GM18507 (cell line): ENCODE measurements at regions not wholly inside any gene's neighbourhood (a gene's known extent, or its start where the extent isn't known, plus 50 kb on each side); places are given as distances from the start of the nearest gene placed in this dataset.

Experiments
- DNase-seq: peaks from one replicate; pipeline ENCODE4 v3.0.0; 2011; ENCODE audit warnings: low read depth; ENCODE audit not compliant: insufficient read length; ENCODE audit errors: extremely low spot score
- FAIRE-seq: peaks from 2 replicates; lab custom pipeline; 2011; peaks lifted over from hg19 to GRCh38; lab: Jason Lieb, UNC

- peak; percentile 92 for FAIRE-seq
- DNase-seq: no peak
Measured at GRCh38 chr6:221531-222349, 70.5 kb upstream of the DUSP22 start.

- FAIRE-seq (peak; percentile 5), DNase-seq (no peak)
Measured at GRCh38 chr6:222468-222867, 69.8 kb upstream of the DUSP22 start.

- DNase-seq (no peak), FAIRE-seq (no peak)
Measured at GRCh38 chr6:223136-223535, 69.2 kb upstream of the DUSP22 start.

GRCh38 chr6:223763-224162 is 68.5 kb upstream of the DUSP22 start:
- no peak for FAIRE-seq
- no peak for DNase-seq

GRCh38 chr6:224350-224749 is 67.9 kb upstream of the DUSP22 start:
- FAIRE-seq (no peak), DNase-seq (no peak)

GRCh38 chr6:225121-225721 is 67.1 kb upstream of the DUSP22 start:
- FAIRE-seq (peak; percentile 93), DNase-seq (no peak)

GRCh38 chr6:225907-226306 is 66.4 kb upstream of the DUSP22 start:
- no peak for FAIRE-seq
- DNase-seq: no peak

GRCh38 chr6:226516-227073 is 65.7 kb upstream of the DUSP22 start:
- DNase-seq: no peak
- FAIRE-seq: no peak

- DNase-seq (no peak), FAIRE-seq (peak; percentile 98)
Measured at GRCh38 chr6:227074-227782, 65.1 kb upstream of the DUSP22 start.

- FAIRE-seq: no peak
- no peak for DNase-seq
Measured at GRCh38 chr6:227812-228338, 64.4 kb upstream of the DUSP22 start.

- FAIRE-seq (peak; percentile 97), DNase-seq (no peak)
Measured at GRCh38 chr6:228881-229651, 63.2 kb upstream of the DUSP22 start.

GRCh38 chr6:231779-232178 is 60.5 kb upstream of the DUSP22 start:
- FAIRE-seq (peak; percentile 93), DNase-seq (no peak)

GRCh38 chr6:232982-233640 is 59.2 kb upstream of the DUSP22 start:
- no peak for DNase-seq
- FAIRE-seq: no peak

GRCh38 chr6:234706-235372 is 57.4 kb upstream of the DUSP22 start:
- peak; percentile 9 for FAIRE-seq
- no peak for DNase-seq

GRCh38 chr6:235763-236360 is 56.4 kb upstream of the DUSP22 start:
- peak; percentile 99 for FAIRE-seq
- DNase-seq: no peak

GRCh38 chr6:236519-236918 is 55.8 kb upstream of the DUSP22 start:
- FAIRE-seq (no peak), DNase-seq (no peak)

- no peak for DNase-seq
- FAIRE-seq: no peak
Measured at GRCh38 chr6:240151-240550, 52.1 kb upstream of the DUSP22 start.

- FAIRE-seq: no peak
- no peak for DNase-seq
Measured at GRCh38 chr6:241336-241865, 50.9 kb upstream of the DUSP22 start.
